H1 (cell line): ENCODE measurements at regions not wholly inside any gene's neighbourhood (a gene's known extent, or its start where the extent isn't known, plus 50 kb on each side); places are given as distances from the start of the nearest gene placed in this dataset.

Experiments used
- FOSL1 ChIP-seq: IDR thresholded peaks from 2 replicates; pipeline ENCODE4 v1.6.1; 2011; ENCODE audit warnings: mild to moderate bottlenecking, low read depth, low read length, moderate library complexity; ENCODE audit not compliant: insufficient read depth
- GABPA ChIP-seq: IDR thresholded peaks from 2 replicates; pipeline ENCODE4 v1.6.1; 2011; ENCODE audit warnings: mild to moderate bottlenecking, low read length, moderate library complexity, borderline replicate concordance; ENCODE audit not compliant: insufficient read depth
- MAFK ChIP-seq: IDR thresholded peaks from 2 replicates; pipeline ENCODE4 v1.6.1; 2012; ENCODE audit warnings: low read depth, mild to moderate bottlenecking, improper control_type of control experiment, low read length
- POLR2AphosphoS5 ChIP-seq: IDR thresholded peaks from 2 replicates; pipeline ENCODE4 v1.6.1; 2011; ENCODE audit warnings: low read depth, low read length
- SIN3A ChIP-seq, 2 experiments: IDR thresholded peaks in 1 of 2; conservative IDR thresholded peaks in 1 of 2; 2 replicates each; pipeline ENCODE4 v1.6.1; 2011 to 2012; ENCODE audit warnings: low read length in 2 of 2, improper control_type of control experiment in 1 of 2, low read depth in 1 of 2, mild to moderate bottlenecking in 1 of 2
- SIX5 ChIP-seq: IDR thresholded peaks from 2 replicates; pipeline ENCODE4 v1.6.1; 2011; ENCODE audit warnings: mild to moderate bottlenecking, low read depth, low read length
- SP4 ChIP-seq: IDR thresholded peaks from 2 replicates; pipeline ENCODE4 v1.6.1; 2012; ENCODE audit warnings: low read length, inconsistent platforms
- TF ChIP-seq, protein P1 (sequence below): fragments of 300-600 bp; sonication (generic); IDR thresholded peaks from 2 replicates; pipeline ENCODE4 v1.7.1; 2012; ENCODE audit warnings: low read length, moderate library complexity, mild to moderate bottlenecking, inconsistent platforms; ENCODE audit not compliant: insufficient replicate concordance

DNA sequence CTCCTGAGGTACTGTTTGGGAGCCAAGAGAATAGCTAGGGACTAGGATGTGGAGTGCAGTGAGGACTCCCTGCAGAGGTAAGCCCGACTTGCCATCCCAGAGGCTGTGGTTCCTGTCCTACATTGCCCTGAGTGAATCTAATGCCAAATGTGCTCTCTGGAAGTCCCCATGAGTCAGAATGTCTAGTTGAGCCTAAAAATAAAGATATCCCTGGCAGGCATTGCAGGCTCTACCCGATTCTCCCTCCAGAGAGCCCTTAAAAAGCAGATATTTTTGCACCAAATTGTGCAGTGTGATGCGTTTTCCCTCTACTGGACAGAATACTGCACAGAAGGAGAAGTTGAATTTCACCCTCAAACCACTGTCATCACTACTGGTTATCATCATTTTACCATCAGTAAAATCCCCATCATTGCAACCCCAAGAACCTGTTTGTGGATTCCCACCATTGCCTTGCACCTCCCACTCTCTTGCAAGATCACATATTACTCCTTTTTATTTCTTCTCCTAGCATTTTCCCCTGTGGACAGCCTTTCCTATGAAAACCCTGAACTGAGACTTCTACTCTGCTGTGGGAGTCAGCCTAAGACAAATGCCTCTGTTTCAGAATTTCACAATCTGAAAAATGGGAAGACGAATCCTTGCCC is 98.0 kb downstream of the MARCHF4 start (continued):
- TF ChIP-seq, protein P1, sequence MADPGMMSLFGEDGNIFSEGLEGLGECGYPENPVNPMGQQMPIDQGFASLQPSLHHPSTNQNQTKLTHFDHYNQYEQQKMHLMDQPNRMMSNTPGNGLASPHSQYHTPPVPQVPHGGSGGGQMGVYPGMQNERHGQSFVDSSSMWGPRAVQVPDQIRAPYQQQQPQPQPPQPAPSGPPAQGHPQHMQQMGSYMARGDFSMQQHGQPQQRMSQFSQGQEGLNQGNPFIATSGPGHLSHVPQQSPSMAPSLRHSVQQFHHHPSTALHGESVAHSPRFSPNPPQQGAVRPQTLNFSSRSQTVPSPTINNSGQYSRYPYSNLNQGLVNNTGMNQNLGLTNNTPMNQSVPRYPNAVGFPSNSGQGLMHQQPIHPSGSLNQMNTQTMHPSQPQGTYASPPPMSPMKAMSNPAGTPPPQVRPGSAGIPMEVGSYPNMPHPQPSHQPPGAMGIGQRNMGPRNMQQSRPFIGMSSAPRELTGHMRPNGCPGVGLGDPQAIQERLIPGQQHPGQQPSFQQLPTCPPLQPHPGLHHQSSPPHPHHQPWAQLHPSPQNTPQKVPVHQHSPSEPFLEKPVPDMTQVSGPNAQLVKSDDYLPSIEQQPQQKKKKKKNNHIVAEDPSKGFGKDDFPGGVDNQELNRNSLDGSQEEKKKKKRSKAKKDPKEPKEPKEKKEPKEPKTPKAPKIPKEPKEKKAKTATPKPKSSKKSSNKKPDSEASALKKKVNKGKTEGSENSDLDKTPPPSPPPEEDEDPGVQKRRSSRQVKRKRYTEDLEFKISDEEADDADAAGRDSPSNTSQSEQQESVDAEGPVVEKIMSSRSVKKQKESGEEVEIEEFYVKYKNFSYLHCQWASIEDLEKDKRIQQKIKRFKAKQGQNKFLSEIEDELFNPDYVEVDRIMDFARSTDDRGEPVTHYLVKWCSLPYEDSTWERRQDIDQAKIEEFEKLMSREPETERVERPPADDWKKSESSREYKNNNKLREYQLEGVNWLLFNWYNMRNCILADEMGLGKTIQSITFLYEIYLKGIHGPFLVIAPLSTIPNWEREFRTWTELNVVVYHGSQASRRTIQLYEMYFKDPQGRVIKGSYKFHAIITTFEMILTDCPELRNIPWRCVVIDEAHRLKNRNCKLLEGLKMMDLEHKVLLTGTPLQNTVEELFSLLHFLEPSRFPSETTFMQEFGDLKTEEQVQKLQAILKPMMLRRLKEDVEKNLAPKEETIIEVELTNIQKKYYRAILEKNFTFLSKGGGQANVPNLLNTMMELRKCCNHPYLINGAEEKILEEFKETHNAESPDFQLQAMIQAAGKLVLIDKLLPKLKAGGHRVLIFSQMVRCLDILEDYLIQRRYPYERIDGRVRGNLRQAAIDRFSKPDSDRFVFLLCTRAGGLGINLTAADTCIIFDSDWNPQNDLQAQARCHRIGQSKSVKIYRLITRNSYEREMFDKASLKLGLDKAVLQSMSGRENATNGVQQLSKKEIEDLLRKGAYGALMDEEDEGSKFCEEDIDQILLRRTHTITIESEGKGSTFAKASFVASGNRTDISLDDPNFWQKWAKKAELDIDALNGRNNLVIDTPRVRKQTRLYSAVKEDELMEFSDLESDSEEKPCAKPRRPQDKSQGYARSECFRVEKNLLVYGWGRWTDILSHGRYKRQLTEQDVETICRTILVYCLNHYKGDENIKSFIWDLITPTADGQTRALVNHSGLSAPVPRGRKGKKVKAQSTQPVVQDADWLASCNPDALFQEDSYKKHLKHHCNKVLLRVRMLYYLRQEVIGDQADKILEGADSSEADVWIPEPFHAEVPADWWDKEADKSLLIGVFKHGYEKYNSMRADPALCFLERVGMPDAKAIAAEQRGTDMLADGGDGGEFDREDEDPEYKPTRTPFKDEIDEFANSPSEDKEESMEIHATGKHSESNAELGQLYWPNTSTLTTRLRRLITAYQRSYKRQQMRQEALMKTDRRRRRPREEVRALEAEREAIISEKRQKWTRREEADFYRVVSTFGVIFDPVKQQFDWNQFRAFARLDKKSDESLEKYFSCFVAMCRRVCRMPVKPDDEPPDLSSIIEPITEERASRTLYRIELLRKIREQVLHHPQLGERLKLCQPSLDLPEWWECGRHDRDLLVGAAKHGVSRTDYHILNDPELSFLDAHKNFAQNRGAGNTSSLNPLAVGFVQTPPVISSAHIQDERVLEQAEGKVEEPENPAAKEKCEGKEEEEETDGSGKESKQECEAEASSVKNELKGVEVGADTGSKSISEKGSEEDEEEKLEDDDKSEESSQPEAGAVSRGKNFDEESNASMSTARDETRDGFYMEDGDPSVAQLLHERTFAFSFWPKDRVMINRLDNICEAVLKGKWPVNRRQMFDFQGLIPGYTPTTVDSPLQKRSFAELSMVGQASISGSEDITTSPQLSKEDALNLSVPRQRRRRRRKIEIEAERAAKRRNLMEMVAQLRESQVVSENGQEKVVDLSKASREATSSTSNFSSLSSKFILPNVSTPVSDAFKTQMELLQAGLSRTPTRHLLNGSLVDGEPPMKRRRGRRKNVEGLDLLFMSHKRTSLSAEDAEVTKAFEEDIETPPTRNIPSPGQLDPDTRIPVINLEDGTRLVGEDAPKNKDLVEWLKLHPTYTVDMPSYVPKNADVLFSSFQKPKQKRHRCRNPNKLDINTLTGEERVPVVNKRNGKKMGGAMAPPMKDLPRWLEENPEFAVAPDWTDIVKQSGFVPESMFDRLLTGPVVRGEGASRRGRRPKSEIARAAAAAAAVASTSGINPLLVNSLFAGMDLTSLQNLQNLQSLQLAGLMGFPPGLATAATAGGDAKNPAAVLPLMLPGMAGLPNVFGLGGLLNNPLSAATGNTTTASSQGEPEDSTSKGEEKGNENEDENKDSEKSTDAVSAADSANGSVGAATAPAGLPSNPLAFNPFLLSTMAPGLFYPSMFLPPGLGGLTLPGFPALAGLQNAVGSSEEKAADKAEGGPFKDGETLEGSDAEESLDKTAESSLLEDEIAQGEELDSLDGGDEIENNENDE = no peak
- TF ChIP-seq SP4 (no peak), POLR2AphosphoS5 (no peak), MAFK (no peak), GABPA (no peak), FOSL1 (no peak), SIX5 (no peak), SIN3A (conservative IDR thresholded peaks at IDR 0.05 in 1 of 2, IDR thresholded peaks at IDR 0.05 in 1 of 2; ENCODE audit: low read depth in 1 of 2, low read length in 2 of 2) (no peak)
- TF ChIP-seq, all 59 proteins: peak for 0
